HEK293 (cell line): ENCODE measurements at regions not wholly inside any gene's neighbourhood (a gene's known extent, or its start where the extent isn't known, plus 50 kb on each side); places are given as distances from the start of the nearest gene placed in this dataset.

ENCODE experiments used
- CTCF ChIA-PET: fragments of 350-600 bp; formaldehyde crosslinking; extraction: SDS; loops from one replicate; lab custom pipeline; 2021; ENCODE audit warnings: antibody characterized with exemption; lab: Yijun Ruan, JAX
- POLR2A ChIA-PET: fragments of 300-600 bp; formaldehyde crosslinking; extraction: SDS; loops from one replicate; lab custom pipeline; 2020; ENCODE audit warnings: antibody characterized with exemption, inconsistent platforms; lab: Yijun Ruan, JAX
- H3K27ac ChIP-seq: fragments of 200-500 bp; sonication (Bioruptor generic); 2 replicates; pipeline ENCODE4 v1.5.1; 2014; ENCODE audit warnings: low read depth, low read length, control low read depth, inconsistent platforms; ENCODE audit errors: extremely low read depth
- H3K36me3 ChIP-seq, 2 experiments: fragments of 200-500 bp in 1 of 2; sonication (Bioruptor generic) in 1 of 2; 1 replicate in 1 of 2; 2 replicates in 1 of 2; pipeline ENCODE4 v1.5.1; 2014 to 2017; ENCODE audit warnings: inconsistent platforms in 2 of 2, low read length in 2 of 2; ENCODE audit not compliant: control insufficient read depth in 2 of 2, insufficient read depth in 1 of 2
- H3K4me1 ChIP-seq: fragments of 200-500 bp; sonication (Bioruptor generic); 2 replicates; pipeline ENCODE4 v1.5.1; 2014; ENCODE audit warnings: mild to moderate bottlenecking, low read length, inconsistent platforms; ENCODE audit not compliant: control insufficient read depth, insufficient read depth
- H3K4me3 ChIP-seq: 2 replicates; pipeline ENCODE4 v1.5.1; 2011; ENCODE audit warnings: low read depth, mild to moderate bottlenecking, control low read depth, low read length, moderate library complexity
- H3K9me3 ChIP-seq: fragments of 200-500 bp; sonication (Bioruptor generic); 2 replicates; pipeline ENCODE4 v1.5.1; 2014; ENCODE audit warnings: low read depth, low read length, inconsistent platforms; ENCODE audit not compliant: control insufficient read depth, insufficient read depth
- KLF1 ChIP-seq: fragments of 450-650 bp; formaldehyde crosslinking; IDR thresholded peaks from 2 replicates; pipeline ENCODE4 v1.5.1; 2016; ENCODE audit warnings: missing biosample characterization, missing genetic modification characterization
- KLF16 ChIP-seq: fragments of 450-650 bp; formaldehyde crosslinking; IDR thresholded peaks from 2 replicates; pipeline ENCODE4 v1.5.1; 2017; ENCODE audit warnings: missing biosample characterization, missing genetic modification characterization
- PRDM1 ChIP-seq: fragments of 450-650 bp; formaldehyde crosslinking; IDR thresholded peaks from 2 replicates; pipeline ENCODE4; 2016; ENCODE audit warnings: missing biosample characterization, missing genetic modification characterization
- SP7 ChIP-seq: fragments of 450-650 bp; formaldehyde crosslinking; IDR thresholded peaks from 2 replicates; pipeline ENCODE4 v1.5.1; 2016; ENCODE audit warnings: missing biosample characterization, missing genetic modification characterization
- ZNF155 ChIP-seq: fragments of 450-650 bp; formaldehyde crosslinking; IDR thresholded peaks from 2 replicates; pipeline ENCODE4 v1.5.1; 2016; ENCODE audit warnings: missing biosample characterization, missing genetic modification characterization
- ZNF239 ChIP-seq: fragments of 450-650 bp; formaldehyde crosslinking; IDR thresholded peaks from 2 replicates; pipeline ENCODE4 v1.5.1; 2016; ENCODE audit warnings: missing biosample characterization, missing genetic modification characterization
- ZNF266 ChIP-seq: fragments of 450-650 bp; formaldehyde crosslinking; IDR thresholded peaks from 2 replicates; pipeline ENCODE4 v1.5.1; 2016; ENCODE audit warnings: missing biosample characterization, missing genetic modification characterization, low read depth
- ZNF324 ChIP-seq: fragments of 450-650 bp; formaldehyde crosslinking; IDR thresholded peaks from 2 replicates; pipeline ENCODE4 v1.5.1; 2016; ENCODE audit warnings: missing biosample characterization, missing genetic modification characterization
- ZNF350 ChIP-seq: fragments of 450-650 bp; formaldehyde crosslinking; IDR thresholded peaks from 2 replicates; pipeline ENCODE4 v1.5.0; 2017; ENCODE audit warnings: missing biosample characterization, mild to moderate bottlenecking, missing genetic modification characterization
- ZNF510 ChIP-seq: fragments of 450-650 bp; formaldehyde crosslinking; IDR thresholded peaks from 2 replicates; pipeline ENCODE4 v1.5.1; 2018; ENCODE audit warnings: mild to moderate bottlenecking, missing genetic modification characterization, missing biosample characterization; ENCODE audit not compliant: insufficient replicate concordance
- ZNF521 ChIP-seq: fragments of 450-650 bp; formaldehyde crosslinking; IDR thresholded peaks from 2 replicates; pipeline ENCODE4 v1.5.1; 2017; ENCODE audit warnings: missing biosample characterization, mild to moderate bottlenecking, missing genetic modification characterization
- ZNF555 ChIP-seq: fragments of 450-650 bp; formaldehyde crosslinking; conservative IDR thresholded peaks from 2 replicates; pipeline ENCODE4 v1.5.1; 2017; ENCODE audit warnings: missing biosample characterization, mild to moderate bottlenecking, missing genetic modification characterization, inconsistent platforms
- ZNF701 ChIP-seq: fragments of 450-650 bp; formaldehyde crosslinking; IDR thresholded peaks from 2 replicates; pipeline ENCODE4 v1.5.1; 2016; ENCODE audit warnings: missing biosample characterization, missing genetic modification characterization
- ZNF768 ChIP-seq: fragments of 450-650 bp; formaldehyde crosslinking; IDR thresholded peaks from 2 replicates; pipeline ENCODE4 v1.5.1; 2018; ENCODE audit warnings: missing biosample characterization, mild to moderate bottlenecking, missing genetic modification characterization
- TF ChIP-seq, protein P1 (sequence below): fragments of 450-650 bp; formaldehyde crosslinking; IDR thresholded peaks from 2 replicates; pipeline ENCODE4 v1.5.1; 2016; ENCODE audit warnings: missing biosample characterization, missing genetic modification characterization
- TF ChIP-seq, protein P2 (sequence below): fragments of 450-650 bp; formaldehyde crosslinking; IDR thresholded peaks from 2 replicates; pipeline ENCODE4 v1.5.1; 2016; ENCODE audit warnings: missing biosample characterization, missing genetic modification characterization, low read depth
- TF ChIP-seq, protein P3 (sequence below): fragments of 450-650 bp; formaldehyde crosslinking; IDR thresholded peaks from 2 replicates; pipeline ENCODE4 v1.5.1; 2016; ENCODE audit warnings: missing biosample characterization, missing genetic modification characterization
- TF ChIP-seq, protein P4 (sequence below): fragments of 450-650 bp; formaldehyde crosslinking; IDR thresholded peaks from 2 replicates; pipeline ENCODE4 v1.5.1; 2016; ENCODE audit warnings: missing biosample characterization, missing genetic modification characterization
- TF ChIP-seq, protein P5 (sequence below): fragments of 450-650 bp; formaldehyde crosslinking; IDR thresholded peaks from 2 replicates; pipeline ENCODE4 v1.5.1; 2016; ENCODE audit warnings: missing biosample characterization, missing genetic modification characterization

DNA sequence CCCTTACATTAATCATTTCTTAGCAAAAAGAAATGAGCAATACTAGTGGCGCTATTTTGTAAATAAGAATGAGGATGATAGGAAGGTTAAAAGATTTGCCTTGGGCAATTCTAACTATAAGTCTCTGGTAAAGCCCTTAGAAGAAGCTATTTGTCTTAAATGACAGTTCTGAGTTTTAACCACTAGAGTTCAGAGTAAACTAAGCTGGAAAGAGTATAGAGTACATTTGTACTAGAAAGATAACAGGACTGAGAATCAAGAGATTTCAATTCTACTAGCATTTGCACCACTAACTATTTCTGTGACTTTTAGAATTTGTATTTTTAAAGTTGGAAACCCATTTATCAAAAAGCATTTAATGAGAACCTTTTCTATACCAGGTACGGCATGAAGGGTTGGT is 750.3 kb downstream of the OLFM4 start (continued):
- no peak for TF ChIP-seq ZNF155 (tag by site-specific recombination)
- TF ChIP-seq PRDM1 (tag by site-specific recombination), result no peak
- TF ChIP-seq ZNF510, result no peak
- TF ChIP-seq, protein P1, sequence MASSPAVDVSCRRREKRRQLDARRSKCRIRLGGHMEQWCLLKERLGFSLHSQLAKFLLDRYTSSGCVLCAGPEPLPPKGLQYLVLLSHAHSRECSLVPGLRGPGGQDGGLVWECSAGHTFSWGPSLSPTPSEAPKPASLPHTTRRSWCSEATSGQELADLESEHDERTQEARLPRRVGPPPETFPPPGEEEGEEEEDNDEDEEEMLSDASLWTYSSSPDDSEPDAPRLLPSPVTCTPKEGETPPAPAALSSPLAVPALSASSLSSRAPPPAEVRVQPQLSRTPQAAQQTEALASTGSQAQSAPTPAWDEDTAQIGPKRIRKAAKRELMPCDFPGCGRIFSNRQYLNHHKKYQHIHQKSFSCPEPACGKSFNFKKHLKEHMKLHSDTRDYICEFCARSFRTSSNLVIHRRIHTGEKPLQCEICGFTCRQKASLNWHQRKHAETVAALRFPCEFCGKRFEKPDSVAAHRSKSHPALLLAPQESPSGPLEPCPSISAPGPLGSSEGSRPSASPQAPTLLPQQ (tag by site-specific recombination), result no peak
- TF ChIP-seq, protein P2, sequence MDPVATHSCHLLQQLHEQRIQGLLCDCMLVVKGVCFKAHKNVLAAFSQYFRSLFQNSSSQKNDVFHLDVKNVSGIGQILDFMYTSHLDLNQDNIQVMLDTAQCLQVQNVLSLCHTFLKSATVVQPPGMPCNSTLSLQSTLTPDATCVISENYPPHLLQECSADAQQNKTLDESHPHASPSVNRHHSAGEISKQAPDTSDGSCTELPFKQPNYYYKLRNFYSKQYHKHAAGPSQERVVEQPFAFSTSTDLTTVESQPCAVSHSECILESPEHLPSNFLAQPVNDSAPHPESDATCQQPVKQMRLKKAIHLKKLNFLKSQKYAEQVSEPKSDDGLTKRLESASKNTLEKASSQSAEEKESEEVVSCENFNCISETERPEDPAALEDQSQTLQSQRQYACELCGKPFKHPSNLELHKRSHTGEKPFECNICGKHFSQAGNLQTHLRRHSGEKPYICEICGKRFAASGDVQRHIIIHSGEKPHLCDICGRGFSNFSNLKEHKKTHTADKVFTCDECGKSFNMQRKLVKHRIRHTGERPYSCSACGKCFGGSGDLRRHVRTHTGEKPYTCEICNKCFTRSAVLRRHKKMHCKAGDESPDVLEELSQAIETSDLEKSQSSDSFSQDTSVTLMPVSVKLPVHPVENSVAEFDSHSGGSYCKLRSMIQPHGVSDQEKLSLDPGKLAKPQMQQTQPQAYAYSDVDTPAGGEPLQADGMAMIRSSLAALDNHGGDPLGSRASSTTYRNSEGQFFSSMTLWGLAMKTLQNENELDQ (tag by site-specific recombination), result no peak
- TF ChIP-seq ZNF266 (tag by site-specific recombination), result no peak
- TF ChIP-seq, protein P3, sequence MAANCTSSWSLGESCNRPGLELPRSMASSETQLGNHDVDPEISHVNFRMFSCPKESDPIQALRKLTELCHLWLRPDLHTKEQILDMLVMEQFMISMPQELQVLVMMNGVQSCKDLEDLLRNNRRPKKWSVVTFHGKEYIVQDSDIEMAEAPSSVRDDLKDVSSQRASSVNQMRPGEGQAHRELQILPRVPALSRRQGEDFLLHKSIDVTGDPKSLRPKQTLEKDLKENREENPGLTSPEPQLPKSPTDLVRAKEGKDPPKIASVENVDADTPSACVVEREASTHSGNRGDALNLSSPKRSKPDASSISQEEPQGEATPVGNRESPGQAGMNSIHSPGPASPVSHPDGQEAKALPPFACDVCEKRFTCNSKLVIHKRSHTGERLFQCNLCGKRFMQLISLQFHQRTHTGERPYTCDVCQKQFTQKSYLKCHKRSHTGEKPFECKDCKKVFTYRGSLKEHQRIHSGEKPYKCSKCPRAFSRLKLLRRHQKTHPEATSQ (tag by site-specific recombination), result no peak

DNA sequence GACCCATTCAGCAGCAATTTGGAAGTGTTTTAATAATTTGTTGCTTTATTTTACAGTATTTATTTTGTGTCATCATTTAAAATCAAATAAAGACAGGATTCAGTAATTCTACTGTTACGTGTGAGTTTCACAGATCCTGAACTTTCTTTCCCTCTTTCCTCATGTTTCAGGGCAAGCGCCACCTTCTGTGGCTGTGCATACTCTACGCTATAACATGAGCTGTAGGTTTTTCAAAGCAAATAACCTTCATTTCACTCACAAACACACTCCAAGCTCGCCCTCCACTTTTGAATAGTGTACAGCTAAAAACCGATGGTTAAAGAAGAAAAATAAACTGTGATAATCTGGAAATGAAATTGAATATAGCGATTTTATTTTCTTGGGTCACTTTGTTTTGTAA is 753.3 kb downstream of the OLFM4 start:
- Histone ChIP-seq H3K36me3 (no peaks in the 10 kb centered on the region), H3K9me3 (no peaks in the 10 kb centered on the region), H3K27ac (no peak overlapping the region), H3K4me3 (no peak overlapping the region), H3K4me1 (no peaks in the 10 kb centered on the region)
- TF ChIP-seq ZNF701 (no peak), ZNF521 (tag by site-specific recombination) (no peak), KLF16 (tag by site-specific recombination) (no peak), KLF1 (tag by site-specific recombination) (no peak), ZNF350 (no peak), ZNF324 (tag by site-specific recombination) (no peak), ZNF555 (tag by site-specific recombination) (no peak), SP7 (no peak), ZNF266 (tag by site-specific recombination) (no peak), ZNF239 (tag by site-specific recombination) (no peak), ZNF768 (tag by site-specific recombination) (no peak)
- TF ChIP-seq, protein P4, sequence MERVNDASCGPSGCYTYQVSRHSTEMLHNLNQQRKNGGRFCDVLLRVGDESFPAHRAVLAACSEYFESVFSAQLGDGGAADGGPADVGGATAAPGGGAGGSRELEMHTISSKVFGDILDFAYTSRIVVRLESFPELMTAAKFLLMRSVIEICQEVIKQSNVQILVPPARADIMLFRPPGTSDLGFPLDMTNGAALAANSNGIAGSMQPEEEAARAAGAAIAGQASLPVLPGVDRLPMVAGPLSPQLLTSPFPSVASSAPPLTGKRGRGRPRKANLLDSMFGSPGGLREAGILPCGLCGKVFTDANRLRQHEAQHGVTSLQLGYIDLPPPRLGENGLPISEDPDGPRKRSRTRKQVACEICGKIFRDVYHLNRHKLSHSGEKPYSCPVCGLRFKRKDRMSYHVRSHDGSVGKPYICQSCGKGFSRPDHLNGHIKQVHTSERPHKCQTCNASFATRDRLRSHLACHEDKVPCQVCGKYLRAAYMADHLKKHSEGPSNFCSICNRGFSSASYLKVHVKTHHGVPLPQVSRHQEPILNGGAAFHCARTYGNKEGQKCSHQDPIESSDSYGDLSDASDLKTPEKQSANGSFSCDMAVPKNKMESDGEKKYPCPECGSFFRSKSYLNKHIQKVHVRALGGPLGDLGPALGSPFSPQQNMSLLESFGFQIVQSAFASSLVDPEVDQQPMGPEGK (tag by site-specific recombination), result no peak
- TF ChIP-seq, protein P5, sequence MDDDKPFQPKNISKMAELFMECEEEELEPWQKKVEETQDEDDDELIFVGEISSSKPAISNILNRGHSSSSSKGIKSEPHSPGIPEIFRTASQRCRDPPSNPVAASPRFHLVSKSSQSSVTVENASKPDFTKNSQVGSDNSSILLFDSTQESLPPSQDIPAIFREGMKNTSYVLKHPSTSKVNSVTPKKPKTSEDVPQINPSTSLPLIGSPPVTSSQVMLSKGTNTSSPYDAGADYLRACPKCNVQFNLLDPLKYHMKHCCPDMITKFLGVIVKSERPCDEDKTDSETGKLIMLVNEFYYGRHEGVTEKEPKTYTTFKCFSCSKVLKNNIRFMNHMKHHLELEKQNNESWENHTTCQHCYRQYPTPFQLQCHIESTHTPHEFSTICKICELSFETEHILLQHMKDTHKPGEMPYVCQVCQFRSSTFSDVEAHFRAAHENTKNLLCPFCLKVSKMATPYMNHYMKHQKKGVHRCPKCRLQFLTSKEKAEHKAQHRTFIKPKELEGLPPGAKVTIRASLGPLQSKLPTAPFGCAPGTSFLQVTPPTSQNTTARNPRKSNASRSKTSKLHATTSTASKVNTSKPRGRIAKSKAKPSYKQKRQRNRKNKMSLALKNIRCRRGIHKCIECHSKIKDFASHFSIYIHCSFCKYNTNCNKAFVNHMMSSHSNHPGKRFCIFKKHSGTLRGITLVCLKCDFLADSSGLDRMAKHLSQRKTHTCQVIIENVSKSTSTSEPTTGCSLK (tag by site-specific recombination), result no peak
- CTCF ChIA-PET, result interaction anchor here (0.6 to 1.8 kb wide), 15 partner anchors 31 to 1450 kb away, joined by 3 to 19 read pairs (median 3); no protein-coding TSS in a partner anchor
- POLR2A ChIA-PET, result no interaction called here
